Loucy (cell line): ENCODE measurements at regions not wholly inside any gene's neighbourhood (a gene's known extent, or its start where the extent isn't known, plus 50 kb on each side); places are given as distances from the start of the nearest gene placed in this dataset.
A peak's percentile ranks its signal among the peaks of the same experiment; 100 is the strongest.

ENCODE experiments used
- H2AFZ ChIP-seq: fragments of 200-600 bp; sonication (generic); 2 replicates; pipeline ENCODE4 v1.6.0; 2016; ENCODE audit warnings: antibody characterized with exemption, mild to moderate bottlenecking, low read length, moderate library complexity
- H3F3A ChIP-seq: fragments of 200-600 bp; 2 replicates; pipeline ENCODE4 v1.6.0; 2016; ENCODE audit warnings: antibody characterized with exemption, low read depth, mild to moderate bottlenecking
- H3K27me3 ChIP-seq: fragments of 200-600 bp; sonication (generic); 2 replicates; pipeline ENCODE4 v1.6.1; 2014; ENCODE audit warnings: low read length, mild to moderate bottlenecking; ENCODE audit not compliant: insufficient read depth, poor library complexity, severe bottlenecking
- H3K36me3 ChIP-seq: fragments of 200-600 bp; sonication (generic); 2 replicates; pipeline ENCODE4 v1.6.1; 2016; ENCODE audit warnings: low read length; ENCODE audit not compliant: insufficient read depth
- H3K4me1 ChIP-seq: fragments of 200-600 bp; sonication (generic); 2 replicates; pipeline ENCODE4 v1.5.1; 2014; ENCODE audit warnings: low read length, mild to moderate bottlenecking; ENCODE audit not compliant: insufficient read depth, poor library complexity, severe bottlenecking
- H3K4me2 ChIP-seq: fragments of 200-600 bp; sonication (generic); 2 replicates; pipeline ENCODE4 v1.6.0; 2014; ENCODE audit warnings: antibody characterized with exemption, low read length, low read depth, mild to moderate bottlenecking; ENCODE audit not compliant: poor library complexity, severe bottlenecking
- H3K4me3 ChIP-seq: fragments of 200-600 bp; sonication (generic); 2 replicates; pipeline ENCODE4 v1.5.1; 2014; ENCODE audit warnings: low read length, mild to moderate bottlenecking, mixed read lengths; ENCODE audit not compliant: poor library complexity, severe bottlenecking
- H3K79me2 ChIP-seq: fragments of 200-600 bp; sonication (generic); 2 replicates; pipeline ENCODE4 v1.6.1; 2014; ENCODE audit warnings: low read length; ENCODE audit not compliant: insufficient read depth
- H3K9ac ChIP-seq: fragments of 200-600 bp; sonication (generic); 2 replicates; pipeline ENCODE4 v1.6.0; 2014; ENCODE audit warnings: mild to moderate bottlenecking, low read depth, low read length, moderate library complexity; ENCODE audit not compliant: poor library complexity, severe bottlenecking
- H3K9me2 ChIP-seq: fragments of 200-600 bp; sonication (generic); replicated peaks from 2 replicates; pipeline ENCODE4 v1.6.1; 2016; ENCODE audit warnings: low read depth, low read length, mixed read lengths
- H3K9me3 ChIP-seq: fragments of 200-600 bp; sonication (generic); 2 replicates; pipeline ENCODE4 v1.6.1; 2014; ENCODE audit warnings: mild to moderate bottlenecking, antibody characterized with exemption, low read length, low read depth; ENCODE audit not compliant: insufficient read depth
- H4K20me1 ChIP-seq: fragments of 200-600 bp; sonication (generic); 2 replicates; pipeline ENCODE4 v1.6.0; 2014; ENCODE audit warnings: antibody characterized with exemption, low read length, mild to moderate bottlenecking; ENCODE audit not compliant: insufficient read depth, poor library complexity, severe bottlenecking
- CTCF ChIP-seq: fragments of 200-600 bp; sonication (generic); conservative IDR thresholded peaks from 2 replicates; pipeline ENCODE4 v1.5.1; 2014; ENCODE audit warnings: mild to moderate bottlenecking, antibody characterized with exemption, low read length
- EZH2phosphoT487 ChIP-seq: fragments of 200-600 bp; IDR thresholded peaks from 2 replicates; pipeline ENCODE4 v1.6.1; 2018; ENCODE audit warnings: antibody characterized with exemption, mild to moderate bottlenecking, moderate library complexity, borderline replicate concordance

GRCh38 chr2:180519276-180519675, 461.1 kb upstream of the UBE2E3 start:
- no peaks in the 10 kb centered on the region for H4K20me1 ChIP-seq
- no peak overlapping the region for H3K4me3 ChIP-seq
- no peak for TF ChIP-seq CTCF
- H2AFZ ChIP-seq: no peak overlapping the region
- no peak overlapping the region for H3K9ac ChIP-seq
- no peak overlapping the region for H3K4me2 ChIP-seq
- H3F3A ChIP-seq: no peaks in the 10 kb centered on the region
- H3K4me1 ChIP-seq: no peaks in the 10 kb centered on the region
- H3K79me2 ChIP-seq: no peaks in the 10 kb centered on the region
- H3K9me3 ChIP-seq: no peaks in the 10 kb centered on the region
- no peaks in the 10 kb centered on the region for H3K9me2 ChIP-seq
- H3K36me3 ChIP-seq: no peaks in the 10 kb centered on the region
- H3K27me3 ChIP-seq: no peaks in the 10 kb centered on the region

- 0 out of 2 replicates have a peak overlapping the region, but pooled peaks have one; percentile 21 for H2AFZ ChIP-seq
- no peaks in the 10 kb centered on the region for H3K36me3 ChIP-seq
- H4K20me1 ChIP-seq: no peaks in the 10 kb centered on the region
- no peaks in the 10 kb centered on the region for H3K9me3 ChIP-seq
- H3K79me2 ChIP-seq: no peaks in the 10 kb centered on the region
- no peaks in the 10 kb centered on the region for H3K4me1 ChIP-seq
- TF ChIP-seq EZH2phosphoT487 (no peak), CTCF (no peak)
- no peak overlapping the region for H3K9ac ChIP-seq
- peak overlapping the region; percentile 5 for H3K4me3 ChIP-seq
- H3K4me2 ChIP-seq: no peak overlapping the region
- no peaks in the 10 kb centered on the region for H3K27me3 ChIP-seq
- no peaks in the 10 kb centered on the region for H3F3A ChIP-seq
- H3K9me2 ChIP-seq: no peaks in the 10 kb centered on the region
Measured at GRCh38 chr2:180516232-180516631, 464.2 kb upstream of the UBE2E3 start.

- TF ChIP-seq CTCF: no peak
- TF ChIP-seq EZH2phosphoT487: no peak
- no peak overlapping the region for H3K9ac ChIP-seq
Measured at GRCh38 chr2:180513389-180513788, 467.0 kb upstream of the UBE2E3 start.

More at GRCh38 chr2:180513389-180513788, 467.0 kb upstream of the UBE2E3 start:
- H3K27me3 ChIP-seq: no peaks in the 10 kb centered on the region
- no peaks in the 10 kb centered on the region for H3K79me2 ChIP-seq
- H2AFZ ChIP-seq: no peak overlapping the region
- no peaks in the 10 kb centered on the region for H4K20me1 ChIP-seq
- no peaks in the 10 kb centered on the region for H3K36me3 ChIP-seq
- H3K4me3 ChIP-seq: no peak overlapping the region
- H3K9me2 ChIP-seq: no peaks in the 10 kb centered on the region
- H3K4me2 ChIP-seq: no peak overlapping the region
- H3F3A ChIP-seq: no peaks in the 10 kb centered on the region
- no peaks in the 10 kb centered on the region for H3K9me3 ChIP-seq
- H3K4me1 ChIP-seq: no peaks in the 10 kb centered on the region
